Activated T-cell treated with anti-CD3 and anti-CD28 coated beads for 1 hour (primary cell): ENCODE measurements at regions not wholly inside any gene's neighbourhood (a gene's known extent, or its start where the extent isn't known, plus 50 kb on each side); places are given as distances from the start of the nearest gene placed in this dataset.
"Not testable (repeated sequence)": the region's sequence is repeated elsewhere in the genome, so short reads cannot be mapped to it uniquely, and the experiment has no call there.

Experiments used
- DNase-seq: peaks from one replicate; pipeline ENCODE4 v3.0.0-alpha.2; 2020; ENCODE audit warnings: low read depth

GRCh38 chr11:38884145-38884865 is 2286.3 kb upstream of the RAG2 start:
- DNase-seq, result no peak

- no peak for DNase-seq
Observed at GRCh38 chr11:38867338-38867737, 2269.3 kb upstream of the RAG2 start.

GRCh38 chr11:38865922-38866321 is 2267.9 kb upstream of the RAG2 start:
- no peak for DNase-seq

- DNase-seq, result no peak
Observed at GRCh38 chr11:38842991-38843390, 2245.0 kb upstream of the RAG2 start.

GRCh38 chr11:38839071-38839470 is 2241.0 kb upstream of the RAG2 start:
- no peak for DNase-seq

- no peak for DNase-seq
Observed at GRCh38 chr11:38835966-38836365, 2237.9 kb upstream of the RAG2 start.

GRCh38 chr11:38824573-38824972 is 2226.5 kb upstream of the RAG2 start:
- DNase-seq, result no peak

GRCh38 chr11:38821786-38822185 is 2223.8 kb upstream of the RAG2 start:
- DNase-seq, result not testable (repeated sequence)

GRCh38 chr11:38819981-38820380 is 2221.9 kb upstream of the RAG2 start:
- no peak for DNase-seq

GRCh38 chr11:38818720-38819119 is 2220.7 kb upstream of the RAG2 start:
- DNase-seq, result no peak

GRCh38 chr11:38814670-38815069 is 2216.6 kb upstream of the RAG2 start:
- DNase-seq, result no peak

GRCh38 chr11:38809521-38809920 is 2211.5 kb upstream of the RAG2 start:
- DNase-seq, result no peak

GRCh38 chr11:38796281-38796680 is 2198.2 kb upstream of the RAG2 start:
- no peak for DNase-seq

- DNase-seq, result no peak
Observed at GRCh38 chr11:38795027-38795426, 2197.0 kb upstream of the RAG2 start.

- no peak for DNase-seq
Observed at GRCh38 chr11:38791346-38791961, 2193.4 kb upstream of the RAG2 start.

- no peak for DNase-seq
Observed at GRCh38 chr11:38788561-38788960, 2190.5 kb upstream of the RAG2 start.

GRCh38 chr11:38784164-38784563 is 2186.1 kb upstream of the RAG2 start:
- DNase-seq, result no peak

- no peak for DNase-seq
Observed at GRCh38 chr11:38766796-38767195, 2168.8 kb upstream of the RAG2 start.

GRCh38 chr11:38759394-38759793 is 2161.4 kb upstream of the RAG2 start:
- DNase-seq, result no peak

GRCh38 chr11:38756537-38756936 is 2158.5 kb upstream of the RAG2 start:
- no peak for DNase-seq

- DNase-seq, result no peak
Observed at GRCh38 chr11:38751421-38751820, 2153.4 kb upstream of the RAG2 start.

GRCh38 chr11:38746516-38746915 is 2148.5 kb upstream of the RAG2 start:
- not testable (repeated sequence) for DNase-seq

- no peak for DNase-seq
Observed at GRCh38 chr11:38723361-38723760, 2125.3 kb upstream of the RAG2 start.
